GM21737 (cell line): ENCODE measurements at regions not wholly inside any gene's neighbourhood (a gene's known extent, or its start where the extent isn't known, plus 50 kb on each side); places are given as distances from the start of the nearest gene placed in this dataset.
"Not testable (repeated sequence)": the region's sequence is repeated elsewhere in the genome, so short reads cannot be mapped to it uniquely, and the experiment has no call there.

Experiments used
- ATAC-seq: cut with Tn5 transposase; IDR thresholded peaks from one replicate; pipeline ENCODE4 v1.9.1; 2021; ENCODE audit warnings: mild to moderate bottlenecking, moderate library complexity; ENCODE audit not compliant: unreplicated experiment

DNA sequence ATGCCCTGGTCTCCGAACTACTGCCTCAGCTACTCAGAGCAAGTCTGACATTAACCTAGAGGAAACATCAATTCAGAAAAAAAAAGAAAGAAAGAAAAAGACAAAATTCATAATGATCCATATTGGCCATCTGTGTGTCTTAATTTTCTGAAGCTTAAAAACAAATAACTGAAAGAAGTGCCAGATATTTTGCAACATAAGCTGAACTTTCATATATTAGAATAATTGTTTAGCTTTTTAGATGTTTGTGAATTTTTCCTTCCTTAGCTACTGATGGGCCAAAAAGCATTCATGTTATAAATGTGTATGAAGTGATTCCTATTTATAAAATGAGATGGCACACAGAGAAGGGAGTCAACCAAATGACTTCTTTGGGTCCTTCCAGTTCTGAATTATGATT is 555.0 kb upstream of the CHAC2 start:
- no peak for ATAC-seq

DNA sequence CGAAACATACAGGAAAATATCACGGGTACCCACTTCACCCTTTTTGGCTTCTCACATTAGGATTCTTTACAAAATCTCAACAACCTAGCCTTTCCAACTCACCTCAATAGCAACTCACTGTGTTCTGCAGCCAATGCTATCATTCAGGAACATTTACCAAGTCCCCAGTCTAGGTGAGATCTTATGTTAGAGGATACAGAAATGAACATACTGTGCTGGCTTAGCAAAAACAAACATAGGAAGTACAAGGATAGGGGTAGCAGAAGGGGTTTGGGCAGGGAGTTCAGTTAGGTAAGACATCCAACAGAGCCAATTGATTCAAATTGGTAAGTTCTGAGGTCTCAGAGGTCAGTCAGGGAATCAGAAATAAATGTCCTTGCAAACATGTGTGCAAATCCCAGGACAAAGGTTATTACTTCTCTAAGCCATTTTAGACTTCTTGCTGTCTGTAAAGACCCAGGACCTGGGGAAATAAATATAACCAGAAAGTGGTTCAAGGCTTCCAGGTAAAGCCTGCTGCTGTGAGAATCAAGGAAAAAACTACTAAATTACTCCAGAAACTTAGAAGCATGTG is 556.3 kb upstream of the CHAC2 start:
- no peak for ATAC-seq

DNA sequence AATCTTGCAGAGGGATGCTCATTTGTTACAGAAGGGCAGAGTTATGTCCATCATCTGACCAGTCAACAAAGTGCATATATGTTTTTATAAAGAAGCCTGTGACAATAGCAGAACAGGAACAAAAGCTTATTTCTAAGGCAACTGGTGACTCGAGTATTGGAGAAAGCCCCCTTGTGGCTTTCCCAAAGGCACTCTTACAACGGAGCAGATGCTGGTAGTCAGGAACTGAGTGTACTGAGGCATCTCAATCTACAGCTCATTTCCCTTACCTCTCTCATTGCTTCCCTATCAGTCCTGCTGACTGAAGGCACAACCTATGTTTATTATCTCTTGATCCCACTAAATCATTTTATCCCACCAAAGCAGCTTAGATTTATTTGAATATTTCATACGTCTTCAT is 557.1 kb upstream of the CHAC2 start:
- no peak for ATAC-seq

DNA sequence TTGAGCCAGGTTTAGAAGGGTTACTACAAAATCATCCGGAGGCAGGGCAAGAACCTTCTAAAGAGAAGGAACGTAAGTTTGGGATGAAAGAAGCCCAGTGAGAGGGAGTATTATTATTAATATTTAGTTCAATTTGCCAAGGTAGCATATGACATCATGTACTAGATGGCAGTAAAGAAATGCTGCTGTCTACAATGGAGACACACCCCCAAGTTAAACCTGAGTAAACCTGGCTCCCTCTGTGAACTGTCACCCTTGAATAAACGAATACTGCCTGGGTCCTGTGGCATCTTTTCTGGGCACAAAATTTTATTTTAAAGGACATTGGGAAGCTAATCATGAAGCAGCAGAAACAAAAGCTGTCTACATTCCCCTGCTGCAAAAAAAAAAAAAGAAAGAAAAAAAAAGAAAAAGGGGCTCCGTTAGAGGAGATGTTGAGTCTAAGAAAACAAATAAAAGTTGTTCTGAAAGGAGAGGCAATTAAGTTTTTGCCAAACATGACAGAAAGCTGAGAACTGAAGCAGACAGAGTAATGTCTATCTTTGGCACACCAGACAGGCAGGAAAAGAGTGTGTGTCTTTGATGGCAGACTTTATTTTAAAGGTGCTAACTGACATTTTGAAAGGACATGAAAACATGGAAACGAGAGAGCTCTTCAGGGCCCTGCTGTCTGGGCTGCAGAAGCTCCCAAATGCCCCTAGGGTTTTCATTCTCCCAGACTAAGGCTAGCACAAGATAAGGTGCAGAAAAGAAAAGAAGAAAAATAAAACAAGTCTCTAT is 557.7 kb upstream of the CHAC2 start:
- no peak for ATAC-seq

DNA sequence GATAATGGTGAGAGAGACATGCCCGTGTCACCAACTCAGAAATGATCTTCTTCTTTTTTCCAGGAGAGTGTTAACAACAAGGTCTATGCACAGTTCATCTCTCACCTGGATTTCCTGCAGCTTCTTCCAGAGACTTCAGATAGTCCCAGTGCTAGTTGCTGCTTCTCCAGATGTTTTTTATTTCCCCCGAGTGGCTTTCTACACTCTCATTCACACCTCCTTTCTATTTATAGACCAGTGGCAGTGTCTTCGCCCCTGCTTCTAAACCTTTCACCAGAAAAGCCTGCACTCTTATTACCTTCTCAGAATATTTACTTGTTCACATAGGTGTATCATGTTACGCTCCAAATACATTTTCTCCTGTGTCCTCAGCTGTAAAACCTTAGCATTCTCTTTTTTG is 558.8 kb upstream of the CHAC2 start:
- ATAC-seq, result no peak

DNA sequence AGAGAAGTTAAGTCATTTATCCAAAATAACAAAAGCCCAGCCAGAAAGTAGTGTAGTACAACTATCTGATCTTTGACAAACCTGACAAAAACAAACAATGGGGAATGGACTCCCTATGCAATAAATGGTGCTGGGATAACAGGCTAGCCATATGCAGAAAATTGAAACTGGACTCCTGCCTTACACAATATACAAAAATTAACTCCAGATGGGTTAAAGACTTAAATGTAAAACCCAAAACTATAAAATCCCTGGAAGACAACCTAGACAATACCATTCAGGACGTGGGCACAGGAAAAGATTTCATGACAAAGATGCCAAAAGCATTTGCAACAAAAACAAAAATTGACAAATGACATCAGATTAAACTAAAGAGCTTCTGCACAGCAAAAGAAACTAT is 561.4 kb upstream of the CHAC2 start:
- not testable (repeated sequence) for ATAC-seq

DNA sequence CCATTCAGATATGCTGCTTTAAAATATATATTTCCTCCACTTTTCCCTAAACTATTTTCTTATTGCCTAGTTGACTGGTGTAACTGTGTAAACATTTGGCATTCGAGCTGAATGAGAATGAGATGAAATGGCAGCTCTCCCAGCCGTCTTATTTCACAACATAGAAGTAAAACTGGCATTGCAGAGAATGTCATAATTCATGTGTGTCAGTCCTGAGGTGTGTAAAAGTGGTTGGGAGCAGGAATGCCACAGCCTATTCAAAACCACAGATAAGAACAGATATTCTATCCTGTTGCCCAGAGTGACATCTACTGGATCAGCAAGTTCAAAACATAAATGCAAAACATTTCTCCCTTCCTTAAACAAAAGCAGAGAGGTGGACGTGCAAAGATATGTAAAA is 565.5 kb upstream of the CHAC2 start:
- no peak for ATAC-seq

DNA sequence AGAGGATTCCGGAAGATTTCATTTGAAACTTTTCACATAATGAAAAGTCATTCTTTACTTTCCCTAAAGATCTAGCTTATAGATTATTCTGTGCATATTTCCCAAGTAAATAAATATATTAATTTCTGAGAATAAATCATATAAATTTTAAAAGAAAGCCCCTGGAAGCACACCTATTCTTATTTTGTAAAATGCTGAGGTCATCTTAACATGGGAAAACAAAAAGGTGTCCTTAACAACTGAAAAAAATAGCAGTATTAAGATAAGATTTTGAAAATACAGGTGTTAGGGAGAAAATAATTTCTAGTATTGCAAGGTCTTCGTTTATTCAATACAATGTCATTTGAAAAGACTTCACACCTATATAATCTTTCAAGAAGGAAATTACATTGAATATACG is 567.5 kb upstream of the CHAC2 start:
- no peak for ATAC-seq

DNA sequence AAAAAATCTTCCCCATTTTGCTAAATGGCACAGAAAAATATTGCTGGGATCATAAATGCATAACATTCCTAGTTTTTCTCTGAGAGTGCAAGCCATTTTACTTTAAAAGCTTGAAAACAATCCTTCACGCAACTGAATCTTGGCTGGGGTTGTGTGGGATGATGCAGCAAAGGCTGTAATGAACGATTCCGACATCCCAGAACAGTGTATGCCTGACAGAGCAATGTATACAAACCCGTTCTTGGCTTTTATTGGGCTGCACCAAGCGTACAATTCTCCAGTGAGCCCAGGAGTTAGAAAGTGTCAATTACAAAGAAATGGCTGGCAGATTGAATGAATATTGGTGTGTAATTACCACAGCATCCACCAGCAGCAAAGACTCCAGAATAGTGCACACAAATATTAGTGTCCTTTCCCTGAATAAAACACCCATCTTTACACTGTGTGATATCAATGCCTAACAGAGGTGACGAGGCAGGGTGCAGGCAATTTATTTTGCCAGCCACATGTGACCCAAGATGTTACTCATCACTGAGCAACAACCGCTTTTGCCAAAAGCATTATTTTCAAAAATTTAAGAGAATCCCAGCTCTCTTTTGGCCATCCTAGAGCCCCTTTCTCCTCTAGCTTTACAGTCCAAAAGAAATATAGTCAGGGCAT is 578.6 kb upstream of the CHAC2 start:
- ATAC-seq, result no peak

DNA sequence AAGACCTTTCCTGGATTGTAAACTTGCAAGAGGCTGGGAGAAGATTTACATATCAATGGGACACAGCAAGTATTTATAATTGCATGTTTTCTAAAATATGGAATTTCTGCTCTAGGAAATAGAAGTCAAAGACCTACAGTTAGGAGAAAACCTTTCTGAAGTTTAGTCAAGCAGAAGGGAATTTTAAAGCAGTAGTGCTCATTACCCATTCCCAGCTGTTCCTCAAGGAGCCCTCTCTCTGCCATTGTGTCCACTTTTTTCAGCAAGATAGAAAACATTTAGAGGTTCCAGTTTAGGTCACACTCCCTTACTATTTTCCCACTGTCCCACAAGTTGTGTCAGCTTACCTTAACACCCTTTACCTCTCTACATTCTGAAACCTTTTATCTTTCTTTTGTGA is 584.0 kb upstream of the CHAC2 start:
- no peak for ATAC-seq

DNA sequence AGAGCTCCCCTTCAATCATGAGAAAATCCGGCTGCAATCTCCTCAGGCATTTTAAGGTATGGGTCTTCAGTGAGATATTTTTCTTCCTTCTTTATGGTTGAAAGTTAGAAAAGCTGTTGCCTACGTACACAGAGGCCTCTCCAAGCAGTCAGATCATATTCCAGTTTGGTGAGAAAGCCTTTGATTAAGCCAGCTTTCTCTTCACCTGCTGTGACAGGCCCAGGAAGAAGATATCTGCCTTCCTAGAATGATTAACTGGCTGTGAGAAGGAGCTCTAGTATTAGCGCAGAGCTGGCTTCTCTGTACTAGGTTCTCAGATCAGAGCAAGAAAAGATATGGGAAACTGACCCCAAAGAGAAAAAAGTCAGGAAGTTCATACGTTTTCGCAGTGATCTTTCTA is 585.0 kb upstream of the CHAC2 start:
- ATAC-seq, result no peak

DNA sequence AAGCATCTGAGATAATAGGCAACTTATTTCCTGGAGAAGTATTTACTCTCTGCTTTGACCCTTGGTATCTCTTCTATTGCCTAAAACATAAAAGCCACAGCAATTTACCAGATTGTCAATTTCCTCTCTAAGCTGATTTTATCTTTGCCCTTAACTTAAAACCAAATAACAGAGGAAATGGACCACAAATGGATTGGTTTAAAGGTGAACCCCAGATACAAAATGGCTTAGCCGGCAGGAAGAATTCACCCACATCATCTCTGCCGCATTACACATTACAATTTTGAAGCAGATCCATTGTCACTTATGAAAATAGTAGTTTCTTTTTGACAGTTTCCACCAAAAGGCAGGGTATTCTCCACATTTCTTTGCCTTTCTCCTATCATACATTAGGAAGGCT is 585.8 kb upstream of the CHAC2 start:
- ATAC-seq, result no peak

DNA sequence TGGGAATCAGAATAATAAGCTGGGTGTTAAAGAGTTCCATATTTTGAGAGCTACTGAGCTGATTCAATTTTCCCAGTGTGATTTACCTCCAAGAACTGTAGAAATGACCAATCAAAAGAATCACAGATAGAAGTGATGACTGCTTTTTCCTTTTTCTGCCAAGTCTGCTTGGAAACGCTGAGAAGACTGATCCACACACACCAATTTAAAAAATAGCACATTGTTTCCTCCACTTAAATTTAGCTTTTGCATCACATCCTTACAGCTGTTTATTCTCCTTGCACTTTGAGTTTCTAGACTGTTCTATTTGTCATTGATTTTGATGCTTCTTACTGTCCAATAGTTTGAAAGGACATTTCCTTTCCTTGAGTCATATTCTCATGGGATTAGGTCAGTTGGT is 590.3 kb upstream of the CHAC2 start:
- ATAC-seq, result no peak

DNA sequence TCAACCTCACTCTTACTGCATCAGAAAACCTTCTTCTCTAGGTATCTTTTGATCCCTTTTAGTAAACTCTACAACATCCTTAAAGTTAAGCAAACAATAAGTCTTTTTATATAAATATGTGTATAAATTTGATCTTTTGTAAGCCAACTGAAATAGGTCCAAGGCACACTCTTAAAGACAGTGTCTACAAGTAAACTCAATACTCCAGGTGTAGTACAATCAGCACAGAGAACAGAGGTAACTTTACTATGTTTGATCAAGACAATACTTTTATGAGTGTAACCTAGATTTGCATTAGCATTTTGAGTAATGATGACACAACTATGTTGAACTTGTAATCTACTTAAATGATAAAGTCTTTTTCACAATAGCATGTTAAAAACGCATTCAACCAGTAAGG is 593.1 kb upstream of the CHAC2 start:
- ATAC-seq, result no peak

DNA sequence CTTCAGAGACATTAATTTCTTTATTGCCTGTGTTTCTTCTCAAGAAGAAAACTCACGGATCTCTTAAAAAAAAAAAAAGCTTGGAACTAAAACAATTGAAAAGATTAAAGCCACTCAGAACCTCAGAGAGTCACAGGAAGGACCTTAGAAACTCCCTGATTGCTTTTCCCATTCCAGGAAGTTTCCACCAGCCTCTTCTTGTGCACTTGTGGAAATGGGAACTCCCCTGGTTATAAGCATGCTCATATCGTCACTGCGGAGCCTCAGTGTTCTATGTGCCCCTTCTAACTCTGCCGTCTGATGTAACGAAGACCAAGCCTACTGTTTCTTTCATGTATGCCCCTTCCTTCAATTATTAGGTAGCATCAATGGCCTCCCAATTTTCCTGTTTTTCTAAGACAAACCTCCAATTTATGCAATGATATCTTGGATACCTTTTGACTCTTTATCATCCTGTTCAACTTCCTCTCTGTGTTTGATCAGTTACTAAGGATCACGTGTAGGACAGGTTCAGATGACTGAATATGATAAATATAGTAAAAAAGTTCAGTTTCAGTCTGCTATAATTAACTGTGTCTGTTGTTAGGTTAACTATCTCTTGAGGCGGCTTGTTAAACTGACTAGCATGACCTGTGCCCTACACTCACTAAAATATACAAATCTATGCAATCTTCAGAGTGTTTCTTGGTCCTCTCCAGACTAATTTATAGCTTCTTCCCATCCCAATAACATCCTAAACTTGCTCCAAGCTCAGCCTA is 593.7 kb upstream of the CHAC2 start:
- no peak for ATAC-seq

DNA sequence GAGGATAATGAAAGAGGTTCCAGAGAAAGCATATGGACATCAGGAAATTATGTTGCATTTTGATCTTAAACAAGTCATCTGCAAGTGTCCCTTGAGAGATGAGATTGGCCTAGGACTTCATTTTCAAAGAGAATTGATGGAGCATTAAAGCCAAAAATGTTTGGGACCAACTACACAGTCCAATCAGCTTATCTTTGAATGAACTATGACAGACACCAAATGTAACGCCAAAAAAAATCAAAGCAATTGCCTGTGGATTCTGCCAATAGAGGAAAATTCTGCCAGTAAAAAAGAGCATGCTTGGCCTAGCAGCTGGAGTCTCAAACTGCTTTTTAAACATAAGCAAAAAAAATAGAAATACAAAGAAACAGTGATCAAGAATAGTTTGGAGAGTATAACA is 594.5 kb upstream of the CHAC2 start:
- ATAC-seq, result no peak

DNA sequence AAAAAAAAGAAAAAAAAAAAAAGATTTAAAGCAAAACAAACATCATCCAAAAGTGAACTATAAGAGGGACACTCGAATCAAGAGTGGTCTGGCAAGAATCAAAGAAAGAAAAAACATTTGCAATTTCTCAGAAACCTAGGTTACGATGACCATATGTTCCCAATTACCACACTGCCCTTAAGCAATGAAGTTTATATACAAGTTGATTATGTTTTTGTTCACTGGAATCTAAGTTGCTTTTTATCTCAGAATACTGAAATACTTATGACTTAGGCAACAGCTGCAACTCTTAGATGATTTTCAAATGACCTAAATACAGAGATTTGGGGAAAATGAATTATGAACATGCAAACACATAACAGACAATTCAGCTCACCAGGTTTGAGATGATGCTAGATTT is 597.1 kb upstream of the CHAC2 start:
- ATAC-seq, result no peak

DNA sequence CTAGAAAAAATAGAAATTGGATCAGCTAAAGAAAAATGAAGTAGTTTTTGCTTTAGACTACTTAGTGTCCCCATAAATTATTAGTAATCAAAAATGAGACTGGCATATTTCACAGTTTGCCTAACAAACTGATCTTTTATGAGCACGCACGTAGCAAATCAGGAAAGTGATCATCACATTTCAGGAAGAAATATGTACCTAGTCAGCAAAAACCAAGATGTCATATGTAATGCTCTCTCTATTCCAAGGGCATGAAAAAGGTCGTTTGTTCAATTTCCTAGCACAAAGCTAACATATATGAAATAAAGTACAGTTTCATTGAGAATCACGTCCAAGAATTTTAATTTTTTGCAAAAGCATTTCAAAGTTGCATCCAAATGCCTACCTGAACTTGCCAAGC is 600.4 kb upstream of the CHAC2 start:
- ATAC-seq, result no peak

DNA sequence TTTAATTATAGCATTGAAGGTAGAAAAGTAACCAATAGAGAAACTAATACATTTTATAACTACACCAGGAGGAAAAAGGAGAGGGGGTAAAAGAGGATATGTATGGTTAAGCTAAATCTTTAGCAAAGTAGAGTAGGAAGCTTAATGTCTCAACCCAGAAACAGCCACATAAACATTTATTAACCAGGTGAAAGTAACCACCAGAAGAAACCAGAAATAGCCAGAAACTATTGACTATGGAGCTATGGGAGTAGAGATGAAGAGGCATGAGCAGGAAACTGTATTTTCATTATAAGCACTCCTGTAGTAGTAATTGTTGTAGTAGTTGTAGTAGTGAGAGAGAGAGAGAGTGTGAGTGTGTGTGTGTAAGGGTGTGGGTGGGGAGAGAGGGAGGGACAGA is 617.5 kb upstream of the CHAC2 start:
- ATAC-seq, result no peak

DNA sequence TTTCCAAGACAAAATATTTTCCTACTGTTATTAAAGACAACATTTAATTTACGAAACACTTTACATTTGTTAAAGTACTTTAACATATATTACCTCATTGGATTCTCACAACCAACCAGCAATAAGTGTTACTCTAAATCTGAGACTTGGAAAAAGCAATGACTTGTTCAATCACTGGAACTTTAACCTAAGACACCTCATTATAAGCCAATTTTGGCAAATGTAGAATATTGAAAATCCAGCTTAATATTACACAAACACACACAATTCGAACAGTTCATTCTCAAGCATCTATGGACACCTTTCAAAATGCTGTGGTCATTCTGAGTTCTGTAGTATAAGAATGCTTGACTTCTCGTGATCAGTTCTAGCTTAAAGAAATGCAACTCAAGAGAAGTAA is 619.4 kb upstream of the CHAC2 start:
- ATAC-seq, result no peak

DNA sequence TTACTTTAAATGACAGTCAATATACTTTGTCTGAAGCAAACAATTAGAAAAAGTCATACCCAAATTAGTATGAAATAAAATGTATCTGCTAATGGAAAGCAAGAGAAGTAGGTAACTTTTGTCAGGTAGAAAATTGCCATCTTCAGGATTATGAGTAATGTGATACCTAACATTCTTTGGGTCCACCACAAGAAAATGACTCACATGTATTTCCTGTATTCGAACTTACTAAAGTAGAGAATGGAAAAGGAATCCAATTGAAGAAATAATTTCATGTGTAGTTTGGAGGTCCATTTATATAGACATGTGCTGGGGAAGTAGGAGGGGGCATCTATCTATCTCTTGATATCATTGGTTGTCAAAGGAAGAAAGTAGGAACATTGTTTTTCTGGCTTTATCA is 636.2 kb upstream of the CHAC2 start:
- ATAC-seq, result no peak

DNA sequence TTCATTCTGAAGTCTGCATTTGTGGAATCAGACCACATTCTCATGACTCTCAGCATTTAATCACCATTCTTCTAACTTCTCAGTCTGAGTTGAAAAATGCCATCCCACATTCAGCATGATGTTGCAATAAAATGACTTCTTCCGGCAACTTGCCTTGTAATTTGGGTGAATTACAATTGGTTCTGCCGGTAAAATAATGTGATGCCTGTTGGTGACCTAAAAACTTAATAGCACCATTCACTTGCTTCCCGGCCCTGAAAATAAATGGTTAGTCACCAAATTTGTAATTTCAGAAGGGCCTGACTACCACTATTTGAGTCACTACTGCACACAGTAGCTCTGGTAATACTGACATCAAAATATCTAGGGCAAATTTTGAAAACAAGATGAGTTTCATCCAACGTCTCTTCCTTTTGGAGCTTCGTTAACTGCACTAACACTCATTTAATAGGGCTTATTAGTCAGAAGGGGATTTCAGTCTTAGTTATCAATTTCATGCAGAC is 637.1 kb upstream of the CHAC2 start:
- no peak for ATAC-seq
